BE2C (cell line): ENCODE measurements at regions not wholly inside any gene's neighbourhood (a gene's known extent, or its start where the extent isn't known, plus 50 kb on each side); places are given as distances from the start of the nearest gene placed in this dataset.

ENCODE experiments used
- DNase-seq: peaks from one replicate; pipeline ENCODE4 v3.0.0-alpha.2; 2020
- H3K27me3 ChIP-seq: fragments of 250-450 bp; sonication (Bioruptor Pico); 2 replicates; pipeline ENCODE4 v1.5.1; 2020; ENCODE audit warnings: mild to moderate bottlenecking
- H3K36me3 ChIP-seq: fragments of 250-450 bp; sonication (Bioruptor Pico); 2 replicates; pipeline ENCODE4 v1.5.1; 2020; ENCODE audit warnings: mild to moderate bottlenecking
- H3K4me1 ChIP-seq: fragments of 250-450 bp; sonication (Bioruptor Pico); 2 replicates; pipeline ENCODE4 v1.5.1; 2020
- H3K4me3 ChIP-seq: 2 replicates; pipeline ENCODE4 v1.5.1; 2011; ENCODE audit warnings: low read depth, low read length
- H3K9me3 ChIP-seq: fragments of 250-450 bp; sonication (Bioruptor Pico); 2 replicates; pipeline ENCODE4 v1.5.1; 2020
- CTCF ChIP-seq: IDR thresholded peaks from 2 replicates; pipeline ENCODE4 v1.5.1; 2012; ENCODE audit warnings: mild to moderate bottlenecking, low read depth, low read length

- Histone ChIP-seq H3K4me3 (no peak overlapping the region), H3K36me3 (no peaks in the 10 kb centered on the region), H3K27me3 (no peaks in the 10 kb centered on the region), H3K4me1 (no peaks in the 10 kb centered on the region), H3K9me3 (no peaks in the 10 kb centered on the region)
- TF ChIP-seq CTCF = no peak
- no peak for DNase-seq
These were observed 606.9 kb upstream of the PCDH10 start for GRCh38 chr4:132542228-132542627.

- Histone ChIP-seq H3K4me1 (no peaks in the 10 kb centered on the region), H3K36me3 (no peaks in the 10 kb centered on the region), H3K4me3 (no peak overlapping the region), H3K9me3 (no peaks in the 10 kb centered on the region), H3K27me3 (no peaks in the 10 kb centered on the region)
- DNase-seq = no peak
- TF ChIP-seq CTCF = no peak
These were observed 600.6 kb upstream of the PCDH10 start for GRCh38 chr4:132548463-132548862.

GRCh38 chr4:132556316-132556715 lies 592.8 kb upstream of the PCDH10 start:
- no peaks in the 10 kb centered on the region for H3K36me3 ChIP-seq
- DNase-seq = no peak
- no peaks in the 10 kb centered on the region for H3K4me1 ChIP-seq
- H3K27me3 ChIP-seq = no peaks in the 10 kb centered on the region
- H3K4me3 ChIP-seq = no peak overlapping the region
- no peak for TF ChIP-seq CTCF
- H3K9me3 ChIP-seq = no peaks in the 10 kb centered on the region

DNA sequence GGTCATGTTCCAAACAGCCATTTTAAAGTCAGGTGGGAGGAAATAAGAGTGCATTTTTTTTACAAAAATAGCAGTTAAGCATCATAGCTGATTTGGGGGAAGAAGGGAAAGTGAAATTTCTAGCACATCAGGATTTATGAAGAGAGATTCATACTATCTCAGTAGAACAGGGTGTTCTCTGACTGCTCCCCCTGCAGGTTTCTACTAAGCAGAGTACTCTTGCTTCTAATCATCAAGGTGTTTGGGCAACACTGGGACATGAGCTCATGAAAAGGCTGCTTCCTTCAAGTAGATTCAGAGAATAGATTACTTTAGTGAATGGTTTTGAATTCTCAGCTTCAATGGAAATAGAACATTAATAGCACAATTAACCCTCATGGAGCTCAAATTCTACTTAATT lies 591.4 kb upstream of the PCDH10 start:
- no peak for DNase-seq
- no peaks in the 10 kb centered on the region for H3K9me3 ChIP-seq
- no peaks in the 10 kb centered on the region for H3K27me3 ChIP-seq
- peak; percentile 64 for TF ChIP-seq CTCF
- no peak overlapping the region for H3K4me3 ChIP-seq
- H3K4me1 ChIP-seq = no peaks in the 10 kb centered on the region
- H3K36me3 ChIP-seq = no peaks in the 10 kb centered on the region

- no peak overlapping the region for H3K4me3 ChIP-seq
- H3K27me3 ChIP-seq = no peaks in the 10 kb centered on the region
- no peaks in the 10 kb centered on the region for H3K9me3 ChIP-seq
- H3K4me1 ChIP-seq = no peaks in the 10 kb centered on the region
- peak; percentile 20; the same call in 1 of the 2 replicates for TF ChIP-seq CTCF
- H3K36me3 ChIP-seq = no peaks in the 10 kb centered on the region
- DNase-seq = no peak
These were observed 584.2 kb upstream of the PCDH10 start for GRCh38 chr4:132564920-132565319.

DNA sequence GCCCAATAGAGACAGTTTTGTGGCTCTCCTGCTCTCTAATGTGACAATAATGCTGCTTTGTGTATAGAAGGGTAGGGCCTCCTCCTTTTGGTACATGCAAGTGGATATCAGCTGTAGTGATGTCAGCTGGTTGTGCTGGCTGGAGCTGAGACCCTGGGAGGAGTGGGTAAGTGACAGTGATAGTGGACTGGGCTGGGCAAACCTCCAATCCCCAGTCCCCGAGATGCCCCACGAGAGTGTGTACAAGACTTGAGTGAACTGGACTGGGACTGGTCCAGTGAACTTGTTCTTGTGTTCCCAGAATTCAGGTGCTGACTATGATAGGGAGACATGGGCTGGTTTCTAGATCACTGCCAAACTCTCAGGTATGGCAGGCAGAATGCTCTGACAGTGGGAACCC lies 583.6 kb upstream of the PCDH10 start:
- H3K4me3 ChIP-seq = no peak overlapping the region
- no peaks in the 10 kb centered on the region for H3K9me3 ChIP-seq
- no peak for DNase-seq
- H3K36me3 ChIP-seq = no peaks in the 10 kb centered on the region
- no peak for TF ChIP-seq CTCF
- H3K4me1 ChIP-seq = no peaks in the 10 kb centered on the region
- no peaks in the 10 kb centered on the region for H3K27me3 ChIP-seq
